Glutamatergic neuron (in vitro differentiated cells): ENCODE measurements at regions not wholly inside any gene's neighbourhood (a gene's known extent, or its start where the extent isn't known, plus 50 kb on each side); places are given as distances from the start of the nearest gene placed in this dataset.
A peak's percentile ranks its signal among the peaks of the same experiment; 100 is the strongest.

ENCODE experiments used
- DNase-seq: peaks from one replicate; pipeline ENCODE4 v3.0.0; 2022
- H3K27ac Mint-ChIP-seq: one replicate; pipeline ENCODE4 v1.8.0; 2020; ENCODE audit warnings: mild to moderate bottlenecking, mixed read lengths, inconsistent platforms; ENCODE audit not compliant: unreplicated experiment
- H3K27me3 Mint-ChIP-seq: one replicate; pipeline ENCODE4 v1.8.0; 2020; ENCODE audit warnings: mild to moderate bottlenecking, moderate library complexity, mixed read lengths, inconsistent platforms; ENCODE audit not compliant: unreplicated experiment
- H3K36me3 Mint-ChIP-seq: one replicate; pipeline ENCODE4 v1.8.0; 2020; ENCODE audit warnings: mild to moderate bottlenecking, mixed read lengths, inconsistent platforms; ENCODE audit not compliant: unreplicated experiment
- H3K4me1 Mint-ChIP-seq: one replicate; pipeline ENCODE4 v1.8.0; 2020; ENCODE audit warnings: mild to moderate bottlenecking, low read depth, mixed read lengths, inconsistent platforms; ENCODE audit not compliant: unreplicated experiment
- H3K4me3 Mint-ChIP-seq: one replicate; pipeline ENCODE4 v1.8.0; 2020; ENCODE audit warnings: mild to moderate bottlenecking, mixed read lengths, inconsistent platforms; ENCODE audit not compliant: unreplicated experiment
- H3K9me3 Mint-ChIP-seq: one replicate; pipeline ENCODE4 v1.8.0; 2020; ENCODE audit warnings: mild to moderate bottlenecking, moderate library complexity, mixed read lengths, inconsistent platforms; ENCODE audit not compliant: unreplicated experiment
- CTCF ChIP-seq: fragments of 200-600 bp; sonication (generic); IDR thresholded peaks from one replicate; pipeline ENCODE4 v1.5.0; 2021; ENCODE audit not compliant: partially characterized antibody, unreplicated experiment

GRCh38 chr12:4857472-4858291 is 52.0 kb upstream of the KCNA1 start:
- peaks cover 2% of the 10 kb centered on the region for H3K36me3 Mint-ChIP-seq
- peaks cover 10% of the 10 kb centered on the region for H3K9me3 Mint-ChIP-seq
- H3K4me3 Mint-ChIP-seq, result no peak overlapping the region
- no peak overlapping the region for H3K27ac Mint-ChIP-seq
- DNase-seq, result peak; percentile 87
- TF ChIP-seq CTCF, result peak; percentile 87
- H3K27me3 Mint-ChIP-seq, result peaks cover 6% of the 10 kb centered on the region
- H3K4me1 Mint-ChIP-seq, result peaks cover 12% of the 10 kb centered on the region

- TF ChIP-seq CTCF, result no peak
- no peak overlapping the region for H3K4me3 Mint-ChIP-seq
- no peak overlapping the region for H3K27ac Mint-ChIP-seq
- H3K27me3 Mint-ChIP-seq, result peaks cover 5% of the 10 kb centered on the region
- peaks cover 12% of the 10 kb centered on the region for H3K4me1 Mint-ChIP-seq
- H3K9me3 Mint-ChIP-seq, result peaks cover 8% of the 10 kb centered on the region
- H3K36me3 Mint-ChIP-seq, result no peaks in the 10 kb centered on the region
- DNase-seq, result peak; percentile 59
These were observed 51.3 kb upstream of the KCNA1 start for GRCh38 chr12:4858386-4858785.

GRCh38 chr12:4859478-4860210 is 50.1 kb upstream of the KCNA1 start:
- H3K36me3 Mint-ChIP-seq, result no peaks in the 10 kb centered on the region
- H3K4me1 Mint-ChIP-seq, result peaks cover 12% of the 10 kb centered on the region
- no peak overlapping the region for H3K27ac Mint-ChIP-seq
- no peak for TF ChIP-seq CTCF
- peaks cover 5% of the 10 kb centered on the region for H3K9me3 Mint-ChIP-seq
- H3K27me3 Mint-ChIP-seq, result peaks cover 4% of the 10 kb centered on the region
- no peak overlapping the region for H3K4me3 Mint-ChIP-seq
- DNase-seq, result no peak
